DOHH2 (cell line): ENCODE measurements at regions not wholly inside any gene's neighbourhood (a gene's known extent, or its start where the extent isn't known, plus 50 kb on each side); places are given as distances from the start of the nearest gene placed in this dataset.

Experiments used
- H3F3A ChIP-seq: fragments of 200-600 bp; sonication (generic), shearing (Covaris generic); 2 replicates; pipeline ENCODE4 v1.6.0; 2016; ENCODE audit warnings: antibody characterized with exemption, mild to moderate bottlenecking; ENCODE audit not compliant: control insufficient read depth, insufficient read depth
- H3K27ac ChIP-seq: fragments of 200-600 bp; sonication (generic); 2 replicates; pipeline ENCODE4 v1.5.1; 2014; ENCODE audit warnings: low read depth, mild to moderate bottlenecking, low read length, moderate library complexity
- H3K27me3 ChIP-seq: fragments of 200-600 bp; sonication (generic); 2 replicates; pipeline ENCODE4 v1.6.1; 2014; ENCODE audit warnings: mild to moderate bottlenecking, low read length, mixed read lengths; ENCODE audit not compliant: control insufficient read depth
- H3K36me3 ChIP-seq: fragments of 200-600 bp; sonication (generic); 2 replicates; pipeline ENCODE4 v1.6.1; 2014; ENCODE audit warnings: mild to moderate bottlenecking, low read length, moderate library complexity, mixed read lengths; ENCODE audit not compliant: control insufficient read depth
- H3K4me1 ChIP-seq: fragments of 200-600 bp; sonication (generic); 2 replicates; pipeline ENCODE4 v1.6.1; 2014; ENCODE audit warnings: mild to moderate bottlenecking, low read length, mixed read lengths; ENCODE audit not compliant: control insufficient read depth
- H3K4me2 ChIP-seq: fragments of 200-600 bp; sonication (generic); 2 replicates; pipeline ENCODE4 v1.6.0; 2014; ENCODE audit warnings: mild to moderate bottlenecking, low read length, moderate library complexity
- H3K4me3 ChIP-seq: fragments of 200-600 bp; sonication (generic); 2 replicates; pipeline ENCODE4 v1.5.1; 2014; ENCODE audit warnings: mild to moderate bottlenecking, low read length, mixed read lengths
- H3K79me2 ChIP-seq: fragments of 200-600 bp; sonication (generic); 2 replicates; pipeline ENCODE4 v1.6.1; 2014; ENCODE audit warnings: mild to moderate bottlenecking, low read length, mixed read lengths; ENCODE audit not compliant: control insufficient read depth
- H3K9me2 ChIP-seq: fragments of 200-600 bp; sonication (generic); replicated peaks from 2 replicates; pipeline ENCODE4 v1.6.1; 2014; ENCODE audit warnings: mild to moderate bottlenecking, low read length, mixed read lengths; ENCODE audit not compliant: control insufficient read depth
- H3K9me3 ChIP-seq: fragments of 200-600 bp; sonication (generic); 2 replicates; pipeline ENCODE4 v1.6.1; 2014; ENCODE audit warnings: antibody characterized with exemption, low read length, mixed read lengths; ENCODE audit not compliant: control insufficient read depth, insufficient read depth
- H4K20me1 ChIP-seq: fragments of 200-600 bp; sonication (generic); 2 replicates; pipeline ENCODE4 v1.6.0; 2014; ENCODE audit warnings: low read depth, mild to moderate bottlenecking, antibody characterized with exemption, low read length, moderate library complexity; ENCODE audit not compliant: control insufficient read depth, insufficient read depth
- EZH2phosphoT487 ChIP-seq: fragments of 200-600 bp; sonication (generic); IDR thresholded peaks from 2 replicates; pipeline ENCODE4 v1.6.1; 2017; ENCODE audit warnings: borderline replicate concordance, mild to moderate bottlenecking, antibody characterized with exemption, low read length, moderate library complexity, mixed read lengths
- TF ChIP-seq, protein P1 (sequence below): fragments of 200-600 bp; sonication (generic); IDR thresholded peaks from one replicate; pipeline ENCODE4 v1.5.1; 2014; ENCODE audit warnings: antibody characterized with exemption, mild to moderate bottlenecking, low read depth, low read length; ENCODE audit not compliant: poor library complexity, severe bottlenecking

GRCh38 chr12:71236133-71236660 is 78.4 kb upstream of the TSPAN8 start:
- H3K27ac ChIP-seq: no peak overlapping the region
- TF ChIP-seq EZH2phosphoT487: no peak
- TF ChIP-seq, protein P1, sequence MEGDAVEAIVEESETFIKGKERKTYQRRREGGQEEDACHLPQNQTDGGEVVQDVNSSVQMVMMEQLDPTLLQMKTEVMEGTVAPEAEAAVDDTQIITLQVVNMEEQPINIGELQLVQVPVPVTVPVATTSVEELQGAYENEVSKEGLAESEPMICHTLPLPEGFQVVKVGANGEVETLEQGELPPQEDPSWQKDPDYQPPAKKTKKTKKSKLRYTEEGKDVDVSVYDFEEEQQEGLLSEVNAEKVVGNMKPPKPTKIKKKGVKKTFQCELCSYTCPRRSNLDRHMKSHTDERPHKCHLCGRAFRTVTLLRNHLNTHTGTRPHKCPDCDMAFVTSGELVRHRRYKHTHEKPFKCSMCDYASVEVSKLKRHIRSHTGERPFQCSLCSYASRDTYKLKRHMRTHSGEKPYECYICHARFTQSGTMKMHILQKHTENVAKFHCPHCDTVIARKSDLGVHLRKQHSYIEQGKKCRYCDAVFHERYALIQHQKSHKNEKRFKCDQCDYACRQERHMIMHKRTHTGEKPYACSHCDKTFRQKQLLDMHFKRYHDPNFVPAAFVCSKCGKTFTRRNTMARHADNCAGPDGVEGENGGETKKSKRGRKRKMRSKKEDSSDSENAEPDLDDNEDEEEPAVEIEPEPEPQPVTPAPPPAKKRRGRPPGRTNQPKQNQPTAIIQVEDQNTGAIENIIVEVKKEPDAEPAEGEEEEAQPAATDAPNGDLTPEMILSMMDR: no peak
- no peaks in the 10 kb centered on the region for H3K27me3 ChIP-seq
- no peaks in the 10 kb centered on the region for H3K4me1 ChIP-seq
- H4K20me1 ChIP-seq: no peaks in the 10 kb centered on the region
- H3K9me3 ChIP-seq: no peaks in the 10 kb centered on the region
- H3K4me3 ChIP-seq: no peak overlapping the region
- H3K36me3 ChIP-seq: no peaks in the 10 kb centered on the region
- no peaks in the 10 kb centered on the region for H3K79me2 ChIP-seq
- H3K4me2 ChIP-seq: no peak overlapping the region
- no peaks in the 10 kb centered on the region for H3F3A ChIP-seq
- no peaks in the 10 kb centered on the region for H3K9me2 ChIP-seq

- TF ChIP-seq, protein P1: no peak
- no peak for TF ChIP-seq EZH2phosphoT487
- no peak overlapping the region for H3K4me2 ChIP-seq
- H3K9me2 ChIP-seq: no peaks in the 10 kb centered on the region
- H3K36me3 ChIP-seq: no peaks in the 10 kb centered on the region
- no peak overlapping the region for H3K27ac ChIP-seq
- H3K4me3 ChIP-seq: no peak overlapping the region
- H3K27me3 ChIP-seq: no peaks in the 10 kb centered on the region
- no peaks in the 10 kb centered on the region for H4K20me1 ChIP-seq
- no peaks in the 10 kb centered on the region for H3K4me1 ChIP-seq
- no peaks in the 10 kb centered on the region for H3K9me3 ChIP-seq
- no peaks in the 10 kb centered on the region for H3F3A ChIP-seq
- H3K79me2 ChIP-seq: no peaks in the 10 kb centered on the region
These were observed 75.3 kb upstream of the TSPAN8 start for GRCh38 chr12:71233083-71233482.

DNA sequence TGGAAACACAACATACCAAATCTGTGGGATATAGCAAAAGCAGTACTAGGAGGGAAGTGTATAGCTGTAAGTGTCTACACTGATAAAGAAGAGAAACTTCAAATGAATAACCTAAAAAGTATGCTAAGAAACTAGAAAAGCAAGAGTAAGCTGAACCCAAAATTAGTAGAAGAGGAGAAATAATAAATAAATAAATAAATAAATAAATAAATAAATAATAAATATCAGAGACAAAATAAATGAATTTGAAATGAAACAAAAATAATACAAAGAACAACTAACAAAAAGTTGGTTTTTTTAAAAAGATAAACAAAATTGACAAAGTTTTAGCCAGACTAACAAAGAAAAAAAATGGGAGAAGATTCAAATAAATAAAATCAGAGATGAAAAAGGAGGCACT is 72.7 kb upstream of the TSPAN8 start:
- TF ChIP-seq EZH2phosphoT487: no peak
- TF ChIP-seq, protein P1: no peak
- no peak overlapping the region for H3K4me2 ChIP-seq
- no peaks in the 10 kb centered on the region for H3K79me2 ChIP-seq

DNA sequence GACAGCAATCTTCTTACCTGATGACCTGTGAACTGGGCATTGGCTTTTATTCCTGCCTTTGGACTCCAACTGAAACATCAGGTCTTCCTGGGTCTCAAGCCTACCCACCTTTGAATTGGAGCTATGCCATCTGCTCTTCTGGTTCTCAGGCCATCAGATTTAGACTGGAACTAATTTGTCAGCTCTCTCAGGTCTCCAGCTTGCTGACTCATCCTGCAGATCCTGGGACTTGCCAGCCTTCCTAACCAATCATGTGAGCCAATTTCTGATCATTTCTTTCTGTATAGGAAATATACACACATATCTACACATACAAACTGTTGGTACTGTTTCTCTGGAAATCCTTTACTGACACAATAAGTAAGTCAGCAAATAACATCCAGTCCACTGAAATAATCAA is 65.3 kb upstream of the TSPAN8 start:
- TF ChIP-seq, protein P1: no peak
- TF ChIP-seq EZH2phosphoT487: no peak

More for the DNA sequence above, 72.7 kb upstream of the TSPAN8 start:
- Histone ChIP-seq H3K36me3 (no peaks in the 10 kb centered on the region), H3K9me2 (no peaks in the 10 kb centered on the region), H4K20me1 (no peaks in the 10 kb centered on the region), H3K4me3 (no peak overlapping the region), H3K9me3 (no peaks in the 10 kb centered on the region), H3F3A (no peaks in the 10 kb centered on the region), H3K27me3 (no peaks in the 10 kb centered on the region), H3K4me1 (no peaks in the 10 kb centered on the region), H3K27ac (no peak overlapping the region)

More for the DNA sequence above, 65.3 kb upstream of the TSPAN8 start:
- no peaks in the 10 kb centered on the region for H3F3A ChIP-seq
- no peaks in the 10 kb centered on the region for H3K79me2 ChIP-seq
- no peaks in the 10 kb centered on the region for H3K4me1 ChIP-seq
- H3K27ac ChIP-seq: no peak overlapping the region
- H4K20me1 ChIP-seq: no peaks in the 10 kb centered on the region
- H3K9me2 ChIP-seq: no peaks in the 10 kb centered on the region
- no peak overlapping the region for H3K4me3 ChIP-seq
- H3K36me3 ChIP-seq: no peaks in the 10 kb centered on the region
- no peak overlapping the region for H3K4me2 ChIP-seq
- 0 out of 2 replicates have a peak, but pooled peaks cover 4% of the 10 kb centered on the region for H3K27me3 ChIP-seq
- no peaks in the 10 kb centered on the region for H3K9me3 ChIP-seq
